Mesenchymal stem cell (in vitro differentiated cells and primary cell): ENCODE measurements at regions not wholly inside any gene's neighbourhood (a gene's known extent, or its start where the extent isn't known, plus 50 kb on each side); places are given as distances from the start of the nearest gene placed in this dataset.

Experiments
- DNase-seq: peaks from one replicate; pipeline ENCODE4 v3.0.0-alpha.2; 2013
- H2AFZ ChIP-seq: one replicate; pipeline ENCODE4 v1.6.1; 2013; ENCODE audit warnings: low read depth, mild to moderate bottlenecking, control low read depth, inconsistent platforms, low read length, moderate library complexity
- H2AK5ac ChIP-seq: 2 replicates; pipeline ENCODE4 v1.6.1; 2013; ENCODE audit warnings: low read length, moderate library complexity, mild to moderate bottlenecking, inconsistent platforms; ENCODE audit not compliant: severe bottlenecking
- H2BK120ac ChIP-seq: one replicate; pipeline ENCODE4 v1.6.1; 2013; ENCODE audit warnings: low read depth, mild to moderate bottlenecking, inconsistent platforms, low read length, moderate library complexity
- H2BK12ac ChIP-seq, 2 experiments: one replicate each; pipeline ENCODE4 v1.6.1; 2013; ENCODE audit warnings: inconsistent platforms in 2 of 2, low read length in 2 of 2, mild to moderate bottlenecking in 2 of 2, moderate library complexity in 2 of 2, control low read depth in 1 of 2
- H2BK15ac ChIP-seq: one replicate; pipeline ENCODE4 v1.6.1; 2013; ENCODE audit warnings: mild to moderate bottlenecking, low read depth, inconsistent platforms; ENCODE audit not compliant: poor library complexity, severe bottlenecking
- H2BK5ac ChIP-seq: 2 replicates; pipeline ENCODE4 v1.6.1; 2013; ENCODE audit warnings: low read depth, mild to moderate bottlenecking, low read length, control low read depth, inconsistent platforms; ENCODE audit not compliant: poor library complexity, severe bottlenecking
- H3K14ac ChIP-seq, 2 experiments: one replicate each; pipeline ENCODE4 v1.6.1; 2013; ENCODE audit warnings: inconsistent platforms in 2 of 2, low read length in 2 of 2, control low read depth in 1 of 2, mild to moderate bottlenecking in 1 of 2, moderate library complexity in 1 of 2
- H3K18ac ChIP-seq, 2 experiments: one replicate each; pipeline ENCODE4 v1.6.1; 2013; ENCODE audit warnings: inconsistent platforms in 2 of 2, low read length in 2 of 2, control low read depth in 1 of 2, low read depth in 1 of 2, mild to moderate bottlenecking in 1 of 2
- H3K23ac ChIP-seq, 2 experiments: one replicate each; pipeline ENCODE4 v1.6.1; 2013; ENCODE audit warnings: inconsistent platforms in 2 of 2, low read length in 2 of 2, mild to moderate bottlenecking in 2 of 2, moderate library complexity in 2 of 2, control low read depth in 1 of 2
- H3K27ac ChIP-seq: 2 replicates; pipeline ENCODE4 v1.5.1; 2013; ENCODE audit warnings: mild to moderate bottlenecking, moderate library complexity, low read length, control low read depth, inconsistent platforms; ENCODE audit not compliant: poor library complexity, severe bottlenecking
- H3K27me3 ChIP-seq, 2 experiments: 2 replicates each; pipeline versions ENCODE4 v1.6.1 to v1.7.0; 2013; ENCODE audit warnings: low read length in 2 of 2, mild to moderate bottlenecking in 2 of 2, moderate library complexity in 2 of 2, control low read depth in 1 of 2, inconsistent platforms in 1 of 2; ENCODE audit not compliant: control insufficient read depth in 1 of 2, insufficient read depth in 1 of 2
- H3K36me3 ChIP-seq, 2 experiments: 2 replicates each; pipeline versions ENCODE4 v1.6.1 to v1.7.0; 2013; ENCODE audit warnings: low read length in 2 of 2, control low read depth in 1 of 2, inconsistent platforms in 1 of 2, low read depth in 1 of 2, mild to moderate bottlenecking in 1 of 2; ENCODE audit not compliant: insufficient read depth in 2 of 2, control insufficient read depth in 1 of 2
- H3K4ac ChIP-seq, 2 experiments: one replicate each; pipeline ENCODE4 v1.6.1; 2013; ENCODE audit warnings: inconsistent platforms in 2 of 2, low read length in 2 of 2, mild to moderate bottlenecking in 2 of 2, moderate library complexity in 2 of 2, control low read depth in 1 of 2, low read depth in 1 of 2
- H3K4me1 ChIP-seq: 2 replicates; pipeline ENCODE4 v1.6.1; 2013; ENCODE audit warnings: low read depth, low read length, control low read depth; ENCODE audit not compliant: control insufficient read depth, insufficient read depth
- H3K4me2 ChIP-seq: 2 replicates; pipeline ENCODE4 v1.6.1; 2013; ENCODE audit warnings: low read length, mild to moderate bottlenecking, inconsistent platforms; ENCODE audit not compliant: poor library complexity, severe bottlenecking
- H3K4me3 ChIP-seq, 2 experiments: 2 replicates each; pipeline versions ENCODE4 v1.5.1 to v1.7.0; 2013; ENCODE audit warnings: low read length in 2 of 2, mild to moderate bottlenecking in 2 of 2, control low read depth in 1 of 2, low read depth in 1 of 2; ENCODE audit not compliant: insufficient read depth in 1 of 2
- H3K79me1 ChIP-seq: replicated peaks from 2 replicates; pipeline ENCODE4 v1.6.1; 2013; ENCODE audit warnings: mild to moderate bottlenecking, control low read depth, low read length, inconsistent platforms; ENCODE audit not compliant: poor library complexity, severe bottlenecking
- H3K9ac ChIP-seq: 2 replicates; pipeline ENCODE4 v1.7.0; 2013; ENCODE audit warnings: mild to moderate bottlenecking, low read length, moderate library complexity
- H3K9me3 ChIP-seq: 2 replicates; pipeline ENCODE4 v1.7.0; 2013; ENCODE audit warnings: mild to moderate bottlenecking, low read length; ENCODE audit not compliant: control insufficient read depth
- H4K8ac ChIP-seq: one replicate; pipeline ENCODE4 v1.6.1; 2013; ENCODE audit warnings: inconsistent platforms, mild to moderate bottlenecking, low read length, moderate library complexity
- H4K91ac ChIP-seq: one replicate; pipeline ENCODE4 v1.6.1; 2013; ENCODE audit warnings: mild to moderate bottlenecking, low read length, inconsistent platforms
- WGBS: methylation state at CpG from one replicate; pipeline ENCODE4 v1.1.7; 2013; ENCODE audit warnings: mixed read lengths; 5-methylcytosine and 5-hydroxymethylcytosine counted together

DNA sequence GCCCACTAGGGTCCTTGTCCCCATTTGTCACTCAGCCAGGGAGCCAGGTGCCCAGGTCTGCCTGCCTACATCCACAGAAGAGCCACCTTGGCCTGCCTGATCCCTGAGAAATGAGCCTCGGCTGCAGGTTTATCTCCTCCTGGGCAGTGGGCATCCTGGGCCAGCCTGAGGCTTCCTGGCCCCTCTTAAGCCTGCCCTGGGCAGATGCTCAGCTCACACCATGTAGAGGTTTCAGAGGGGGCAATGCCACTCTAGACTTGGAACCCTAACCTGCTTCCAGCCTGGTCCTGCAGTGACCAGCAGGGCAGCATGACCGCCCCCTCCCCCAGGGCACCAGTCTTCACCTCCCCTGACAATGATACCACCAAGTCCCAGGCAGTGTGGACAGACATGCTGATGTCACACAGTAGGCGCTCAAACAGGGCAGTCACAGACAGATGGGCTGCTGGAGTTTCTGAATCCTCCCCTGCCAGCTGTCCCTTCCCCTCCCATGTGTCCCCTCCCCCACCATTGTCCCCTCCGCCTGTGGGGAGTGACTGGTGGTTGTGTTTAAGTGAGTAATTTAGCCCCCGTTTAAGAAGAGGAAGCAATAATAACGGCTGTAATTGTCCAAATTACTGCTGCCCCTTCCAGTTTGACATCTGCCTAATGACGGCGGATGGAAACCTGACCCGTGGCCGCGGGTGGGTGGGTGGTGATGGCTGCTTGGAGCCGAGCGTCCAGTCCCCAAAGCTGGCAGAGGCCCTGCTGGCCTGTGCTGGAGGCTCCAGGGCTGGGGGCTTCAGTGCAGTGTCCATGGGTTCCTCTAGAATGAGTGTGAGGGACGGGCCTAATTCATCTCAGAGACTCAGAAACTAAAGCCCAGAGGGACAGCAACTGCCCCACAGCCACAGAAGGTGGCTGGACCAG lies 147.7 kb downstream of the BARX1 start:
- Histone ChIP-seq H3K4ac (no peak overlapping the region), H3K9me3 (no peaks in the 10 kb centered on the region), H4K91ac (no peak overlapping the region), H2AK5ac (no peak overlapping the region), H3K4me3 (no peak overlapping the region), H3K18ac (no peak overlapping the region), H4K8ac (no peak overlapping the region), H2BK12ac (no peak overlapping the region), H3K14ac (no peak overlapping the region), H3K27me3 (peaks cover 10 to 24% of the 10 kb centered on the region in 2 experiments), H3K23ac (no peak overlapping the region), H3K4me2 (no peak overlapping the region), H2AFZ (no peak overlapping the region), H3K4me1 (no peaks in the 10 kb centered on the region), H3K27ac (no peak overlapping the region), H2BK120ac (no peak overlapping the region), H3K79me1 (no peaks in the 10 kb centered on the region), H2BK5ac (no peak overlapping the region), H3K9ac (no peak overlapping the region), H2BK15ac (no peak overlapping the region), H3K36me3 (no peaks in the 10 kb centered on the region)
- WGBS = 49% methylated on average over 13 of the region's 14 CpGs
- no peak for DNase-seq

DNA sequence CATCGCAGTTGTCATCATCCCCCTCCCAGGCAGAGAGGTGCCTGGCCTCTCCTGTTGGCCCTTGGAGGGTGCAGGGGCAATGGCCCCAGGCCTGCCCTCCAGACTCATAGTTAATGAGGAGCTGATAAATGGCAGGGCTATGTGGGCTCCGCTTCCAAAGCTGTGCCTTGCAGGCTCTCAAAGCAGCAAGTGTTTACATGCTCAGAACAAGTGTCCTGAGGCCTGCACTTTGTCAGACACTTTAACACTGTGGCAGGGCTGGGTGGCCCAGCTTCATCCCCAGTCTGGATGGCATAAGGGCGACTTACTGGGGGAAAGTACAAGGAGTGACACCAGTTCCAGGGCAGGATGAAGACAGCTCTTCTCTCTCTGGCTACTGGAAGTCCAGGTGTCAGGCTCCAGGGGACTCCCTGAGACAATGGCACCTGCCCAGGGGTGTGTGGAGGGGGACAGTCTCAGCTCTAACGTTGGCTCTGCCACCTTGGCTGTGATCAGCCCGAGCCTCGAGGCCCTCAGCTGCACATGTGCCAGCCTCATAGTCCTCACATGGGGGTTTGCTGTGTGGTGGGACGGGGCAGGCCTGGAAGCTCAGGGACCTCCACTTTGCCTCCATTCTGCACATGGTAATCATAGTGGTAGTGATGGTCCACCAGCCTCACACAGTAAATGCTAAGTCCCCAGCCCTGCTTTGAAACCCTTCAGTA lies 153.4 kb downstream of the BARX1 start:
- no peak overlapping the region for H3K4me3 ChIP-seq
- H4K8ac ChIP-seq = no peak overlapping the region
- H2BK12ac ChIP-seq = no peak overlapping the region
- H3K18ac ChIP-seq = no peak overlapping the region
- H3K23ac ChIP-seq = no peak overlapping the region
- H3K4ac ChIP-seq = no peak overlapping the region
- H3K27ac ChIP-seq = no peak overlapping the region
- no peak overlapping the region for H2BK5ac ChIP-seq
- H2AFZ ChIP-seq = no peak overlapping the region
- no peak overlapping the region for H2AK5ac ChIP-seq
- H3K27me3 ChIP-seq = no peaks in the 10 kb centered on the region
- H3K36me3 ChIP-seq = no peaks in the 10 kb centered on the region
- no peak overlapping the region for H4K91ac ChIP-seq
- 57% methylated on average over 5 of the region's 7 CpGs for WGBS
- no peaks in the 10 kb centered on the region for H3K4me1 ChIP-seq
- no peak overlapping the region for H3K4me2 ChIP-seq
- DNase-seq = no peak
- H3K9me3 ChIP-seq = no peaks in the 10 kb centered on the region
- no peak overlapping the region for H3K9ac ChIP-seq
- H2BK15ac ChIP-seq = no peak overlapping the region
- H2BK120ac ChIP-seq = no peak overlapping the region
- H3K79me1 ChIP-seq = no peaks in the 10 kb centered on the region
- H3K14ac ChIP-seq = no peak overlapping the region

- no peak overlapping the region for H3K4me3 ChIP-seq
- no peaks in the 10 kb centered on the region for H3K79me1 ChIP-seq
- no peak overlapping the region for H3K23ac ChIP-seq
- WGBS = 55% methylated on average over 3 of the region's 4 CpGs
- no peak overlapping the region for H3K4ac ChIP-seq
- no peaks in the 10 kb centered on the region for H3K4me1 ChIP-seq
- no peak overlapping the region for H3K4me2 ChIP-seq
- no peak overlapping the region for H3K27ac ChIP-seq
- no peak overlapping the region for H4K8ac ChIP-seq
- no peaks in the 10 kb centered on the region for H3K36me3 ChIP-seq
- no peak overlapping the region for H3K14ac ChIP-seq
- H2AFZ ChIP-seq = no peak overlapping the region
- H2AK5ac ChIP-seq = no peak overlapping the region
- H3K27me3 ChIP-seq = no peaks in the 10 kb centered on the region
- H4K91ac ChIP-seq = no peak overlapping the region
- DNase-seq = no peak
- H2BK5ac ChIP-seq = no peak overlapping the region
- no peak overlapping the region for H3K9ac ChIP-seq
- no peaks in the 10 kb centered on the region for H3K9me3 ChIP-seq
- H2BK12ac ChIP-seq = no peak overlapping the region
- no peak overlapping the region for H2BK120ac ChIP-seq
- H2BK15ac ChIP-seq = no peak overlapping the region
- no peak overlapping the region for H3K18ac ChIP-seq
Observed at GRCh38 chr9:93801120-93801519, 154.0 kb downstream of the BARX1 start.

GRCh38 chr9:93792358-93792757 lies 162.8 kb downstream of the BARX1 start:
- no peaks in the 10 kb centered on the region for H3K27me3 ChIP-seq
- H3K79me1 ChIP-seq = no peaks in the 10 kb centered on the region
- H3K23ac ChIP-seq = no peak overlapping the region
- DNase-seq = no peak
- H3K14ac ChIP-seq = no peak overlapping the region
- H3K36me3 ChIP-seq = no peaks in the 10 kb centered on the region
- no peak overlapping the region for H2BK12ac ChIP-seq
- H3K18ac ChIP-seq = no peak overlapping the region
- H3K27ac ChIP-seq = no peak overlapping the region
- no peak overlapping the region for H2BK120ac ChIP-seq
- no peak overlapping the region for H2AK5ac ChIP-seq
- no peak overlapping the region for H4K8ac ChIP-seq
- H3K4me2 ChIP-seq = no peak overlapping the region
- no peak overlapping the region for H3K4me3 ChIP-seq
- H3K4me1 ChIP-seq = no peaks in the 10 kb centered on the region
- H3K9me3 ChIP-seq = peaks cover 19% of the 10 kb centered on the region
- no peak overlapping the region for H3K9ac ChIP-seq
- H3K4ac ChIP-seq = no peak overlapping the region
- no peak overlapping the region for H4K91ac ChIP-seq
- 60% methylated on average over 1 of the region's 1 CpG for WGBS
- H2BK5ac ChIP-seq = no peak overlapping the region
- H2BK15ac ChIP-seq = no peak overlapping the region
- no peak overlapping the region for H2AFZ ChIP-seq
